ENCODE measurements at regions not wholly inside any gene's neighbourhood (a gene's known extent, or its start where the extent isn't known, plus 50 kb on each side); places are given as distances from the start of the nearest gene placed in this dataset.

- TF ChIP-seq, protein P1, sequence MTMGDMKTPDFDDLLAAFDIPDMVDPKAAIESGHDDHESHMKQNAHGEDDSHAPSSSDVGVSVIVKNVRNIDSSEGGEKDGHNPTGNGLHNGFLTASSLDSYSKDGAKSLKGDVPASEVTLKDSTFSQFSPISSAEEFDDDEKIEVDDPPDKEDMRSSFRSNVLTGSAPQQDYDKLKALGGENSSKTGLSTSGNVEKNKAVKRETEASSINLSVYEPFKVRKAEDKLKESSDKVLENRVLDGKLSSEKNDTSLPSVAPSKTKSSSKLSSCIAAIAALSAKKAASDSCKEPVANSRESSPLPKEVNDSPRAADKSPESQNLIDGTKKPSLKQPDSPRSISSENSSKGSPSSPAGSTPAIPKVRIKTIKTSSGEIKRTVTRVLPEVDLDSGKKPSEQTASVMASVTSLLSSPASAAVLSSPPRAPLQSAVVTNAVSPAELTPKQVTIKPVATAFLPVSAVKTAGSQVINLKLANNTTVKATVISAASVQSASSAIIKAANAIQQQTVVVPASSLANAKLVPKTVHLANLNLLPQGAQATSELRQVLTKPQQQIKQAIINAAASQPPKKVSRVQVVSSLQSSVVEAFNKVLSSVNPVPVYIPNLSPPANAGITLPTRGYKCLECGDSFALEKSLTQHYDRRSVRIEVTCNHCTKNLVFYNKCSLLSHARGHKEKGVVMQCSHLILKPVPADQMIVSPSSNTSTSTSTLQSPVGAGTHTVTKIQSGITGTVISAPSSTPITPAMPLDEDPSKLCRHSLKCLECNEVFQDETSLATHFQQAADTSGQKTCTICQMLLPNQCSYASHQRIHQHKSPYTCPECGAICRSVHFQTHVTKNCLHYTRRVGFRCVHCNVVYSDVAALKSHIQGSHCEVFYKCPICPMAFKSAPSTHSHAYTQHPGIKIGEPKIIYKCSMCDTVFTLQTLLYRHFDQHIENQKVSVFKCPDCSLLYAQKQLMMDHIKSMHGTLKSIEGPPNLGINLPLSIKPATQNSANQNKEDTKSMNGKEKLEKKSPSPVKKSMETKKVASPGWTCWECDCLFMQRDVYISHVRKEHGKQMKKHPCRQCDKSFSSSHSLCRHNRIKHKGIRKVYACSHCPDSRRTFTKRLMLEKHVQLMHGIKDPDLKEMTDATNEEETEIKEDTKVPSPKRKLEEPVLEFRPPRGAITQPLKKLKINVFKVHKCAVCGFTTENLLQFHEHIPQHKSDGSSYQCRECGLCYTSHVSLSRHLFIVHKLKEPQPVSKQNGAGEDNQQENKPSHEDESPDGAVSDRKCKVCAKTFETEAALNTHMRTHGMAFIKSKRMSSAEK (CRISPR knock-in tag; IDR thresholded peaks at IDR 0.05; ENCODE audit: borderline replicate concordance) = no peak
- no peak for TF ChIP-seq ESRRA (CRISPR knock-in tag; IDR thresholded peaks at IDR 0.05; ENCODE audit: borderline replicate concordance)
- TF ChIP-seq, protein P2, sequence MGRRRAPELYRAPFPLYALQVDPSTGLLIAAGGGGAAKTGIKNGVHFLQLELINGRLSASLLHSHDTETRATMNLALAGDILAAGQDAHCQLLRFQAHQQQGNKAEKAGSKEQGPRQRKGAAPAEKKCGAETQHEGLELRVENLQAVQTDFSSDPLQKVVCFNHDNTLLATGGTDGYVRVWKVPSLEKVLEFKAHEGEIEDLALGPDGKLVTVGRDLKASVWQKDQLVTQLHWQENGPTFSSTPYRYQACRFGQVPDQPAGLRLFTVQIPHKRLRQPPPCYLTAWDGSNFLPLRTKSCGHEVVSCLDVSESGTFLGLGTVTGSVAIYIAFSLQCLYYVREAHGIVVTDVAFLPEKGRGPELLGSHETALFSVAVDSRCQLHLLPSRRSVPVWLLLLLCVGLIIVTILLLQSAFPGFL (CRISPR knock-in tag; IDR thresholded peaks at IDR 0.05; ENCODE audit: borderline replicate concordance) = no peak
- TF ChIP-seq TCF7 (CRISPR knock-in tag; IDR thresholded peaks at IDR 0.05; ENCODE audit: low read depth) = no peak
- TF ChIP-seq, protein P3, sequence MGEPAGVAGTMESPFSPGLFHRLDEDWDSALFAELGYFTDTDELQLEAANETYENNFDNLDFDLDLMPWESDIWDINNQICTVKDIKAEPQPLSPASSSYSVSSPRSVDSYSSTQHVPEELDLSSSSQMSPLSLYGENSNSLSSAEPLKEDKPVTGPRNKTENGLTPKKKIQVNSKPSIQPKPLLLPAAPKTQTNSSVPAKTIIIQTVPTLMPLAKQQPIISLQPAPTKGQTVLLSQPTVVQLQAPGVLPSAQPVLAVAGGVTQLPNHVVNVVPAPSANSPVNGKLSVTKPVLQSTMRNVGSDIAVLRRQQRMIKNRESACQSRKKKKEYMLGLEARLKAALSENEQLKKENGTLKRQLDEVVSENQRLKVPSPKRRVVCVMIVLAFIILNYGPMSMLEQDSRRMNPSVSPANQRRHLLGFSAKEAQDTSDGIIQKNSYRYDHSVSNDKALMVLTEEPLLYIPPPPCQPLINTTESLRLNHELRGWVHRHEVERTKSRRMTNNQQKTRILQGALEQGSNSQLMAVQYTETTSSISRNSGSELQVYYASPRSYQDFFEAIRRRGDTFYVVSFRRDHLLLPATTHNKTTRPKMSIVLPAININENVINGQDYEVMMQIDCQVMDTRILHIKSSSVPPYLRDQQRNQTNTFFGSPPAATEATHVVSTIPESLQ (CRISPR knock-in tag; IDR thresholded peaks at IDR 0.05) = no peak
- TF ChIP-seq, protein P4, sequence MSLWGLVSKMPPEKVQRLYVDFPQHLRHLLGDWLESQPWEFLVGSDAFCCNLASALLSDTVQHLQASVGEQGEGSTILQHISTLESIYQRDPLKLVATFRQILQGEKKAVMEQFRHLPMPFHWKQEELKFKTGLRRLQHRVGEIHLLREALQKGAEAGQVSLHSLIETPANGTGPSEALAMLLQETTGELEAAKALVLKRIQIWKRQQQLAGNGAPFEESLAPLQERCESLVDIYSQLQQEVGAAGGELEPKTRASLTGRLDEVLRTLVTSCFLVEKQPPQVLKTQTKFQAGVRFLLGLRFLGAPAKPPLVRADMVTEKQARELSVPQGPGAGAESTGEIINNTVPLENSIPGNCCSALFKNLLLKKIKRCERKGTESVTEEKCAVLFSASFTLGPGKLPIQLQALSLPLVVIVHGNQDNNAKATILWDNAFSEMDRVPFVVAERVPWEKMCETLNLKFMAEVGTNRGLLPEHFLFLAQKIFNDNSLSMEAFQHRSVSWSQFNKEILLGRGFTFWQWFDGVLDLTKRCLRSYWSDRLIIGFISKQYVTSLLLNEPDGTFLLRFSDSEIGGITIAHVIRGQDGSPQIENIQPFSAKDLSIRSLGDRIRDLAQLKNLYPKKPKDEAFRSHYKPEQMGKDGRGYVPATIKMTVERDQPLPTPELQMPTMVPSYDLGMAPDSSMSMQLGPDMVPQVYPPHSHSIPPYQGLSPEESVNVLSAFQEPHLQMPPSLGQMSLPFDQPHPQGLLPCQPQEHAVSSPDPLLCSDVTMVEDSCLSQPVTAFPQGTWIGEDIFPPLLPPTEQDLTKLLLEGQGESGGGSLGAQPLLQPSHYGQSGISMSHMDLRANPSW (CRISPR knock-in tag; conservative IDR thresholded peaks at IDR 0.05; ENCODE audit: low read depth) = no peak
- TF ChIP-seq KAT7 (CRISPR knock-in tag; IDR thresholded peaks at IDR 0.05; ENCODE audit: borderline replicate concordance) = no peak
- no peak for TF ChIP-seq E2F5 (CRISPR knock-in tag; IDR thresholded peaks at IDR 0.05)
- no peak for TF ChIP-seq HMGXB4 (CRISPR knock-in tag; IDR thresholded peaks at IDR 0.05)
- TF ChIP-seq, protein P5, sequence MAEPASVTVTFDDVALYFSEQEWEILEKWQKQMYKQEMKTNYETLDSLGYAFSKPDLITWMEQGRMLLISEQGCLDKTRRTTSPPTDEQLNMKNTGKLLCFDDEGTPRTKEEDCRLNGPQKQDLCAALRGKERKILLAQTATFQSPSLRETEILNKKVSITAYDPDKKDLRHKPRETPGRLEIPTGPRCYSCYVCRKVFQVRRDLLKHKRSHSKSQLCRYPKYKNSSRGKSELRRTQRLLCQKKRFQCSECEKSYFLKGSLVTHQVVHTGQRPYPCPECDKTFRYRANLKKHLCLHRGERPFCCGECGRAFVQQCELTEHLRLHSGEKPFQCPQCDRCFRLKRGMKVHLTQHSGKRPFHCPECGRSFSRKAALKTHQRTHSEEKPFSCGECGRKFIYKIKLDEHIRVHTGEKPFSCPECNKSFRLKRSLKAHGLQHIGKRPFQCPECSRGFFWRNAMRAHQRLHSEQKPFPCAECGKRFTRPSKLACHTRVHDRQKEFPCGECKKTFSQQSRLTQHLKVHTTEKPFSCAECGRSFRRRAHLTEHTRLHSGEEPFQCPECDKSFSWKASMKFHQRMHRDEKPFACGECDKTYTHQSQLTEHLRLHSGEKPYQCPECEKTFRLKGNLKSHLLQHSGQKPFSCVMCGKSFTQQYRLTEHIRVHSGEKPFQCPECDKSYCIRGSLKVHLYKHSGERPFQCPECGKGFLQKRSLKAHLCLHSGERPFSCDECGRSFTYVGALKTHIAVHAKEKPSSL (CRISPR knock-in tag; conservative IDR thresholded peaks at IDR 0.05) = no peak
- no peak for TF ChIP-seq FOXK1 (CRISPR knock-in tag; IDR thresholded peaks at IDR 0.05)
- no peak for TF ChIP-seq SMAD4 (CRISPR knock-in tag; IDR thresholded peaks at IDR 0.05)
- TF ChIP-seq AR (CRISPR knock-in tag; IDR thresholded peaks at IDR 0.05) = no peak
- TF ChIP-seq EMX1 (CRISPR knock-in tag; IDR thresholded peaks at IDR 0.05) = no peak
Measured at GRCh38 chr18:2281523-2282199, 289.6 kb downstream of the METTL4 start (continued).

All from WTC11 (cell line).